Stimulated activated CD4-positive, alpha-beta T cell treated with anti-CD3 and anti-CD28 coated beads, TNF-alpha, amount 100 ng/mL, for 4 hours (primary cell): ENCODE measurements at regions not wholly inside any gene's neighbourhood (a gene's known extent, or its start where the extent isn't known, plus 50 kb on each side); places are given as distances from the start of the nearest gene placed in this dataset.
A peak's percentile ranks its signal among the peaks of the same experiment; 100 is the strongest.

Experiments
- DNase-seq, 3 experiments: peaks; one replicate each; pipeline ENCODE4 v3.0.0-alpha.2; 2020; ENCODE audit warnings: low read depth in 3 of 3

GRCh38 chr15:69505956-69506556 is 53.4 kb downstream of the RPLP1 start:
- no peak for DNase-seq

GRCh38 chr15:69508659-69509058 is 56.0 kb downstream of the RPLP1 start:
- no peak for DNase-seq

GRCh38 chr15:69509131-69509530 is 56.5 kb downstream of the RPLP1 start:
- no peak for DNase-seq

- no peak for DNase-seq
Measured at GRCh38 chr15:69510556-69510955, 57.9 kb downstream of the RPLP1 start.

- no peak for DNase-seq
Measured at GRCh38 chr15:69511015-69511414, 58.4 kb downstream of the RPLP1 start.

DNA sequence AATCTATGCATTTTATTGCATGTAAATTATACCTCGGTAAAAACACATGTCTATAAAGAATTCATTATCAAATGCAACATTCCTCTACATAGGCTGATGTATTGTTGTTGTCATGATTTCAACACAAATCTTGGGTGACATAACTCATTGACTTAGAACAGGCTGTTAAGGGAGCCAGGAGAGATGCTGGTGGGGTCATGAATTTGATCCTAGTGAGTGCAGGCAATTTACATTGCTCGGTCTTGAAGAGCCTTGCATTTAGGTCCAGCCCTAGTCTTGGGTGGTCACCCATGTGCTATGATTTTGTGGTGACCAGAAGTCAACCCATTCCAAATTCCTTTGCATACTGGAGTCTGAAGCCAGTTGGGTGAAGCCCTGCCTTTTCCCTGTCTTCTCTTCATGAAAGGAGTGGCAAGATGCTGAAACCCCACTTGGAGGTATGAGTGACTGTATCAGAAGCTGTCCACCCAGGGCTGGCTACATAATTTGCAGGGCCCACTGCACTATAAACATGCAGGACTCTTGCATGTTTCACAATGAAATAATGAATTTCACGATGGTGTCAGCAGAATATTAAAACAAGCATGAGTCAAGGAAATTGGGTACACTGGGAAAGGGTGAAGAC is 59.2 kb downstream of the RPLP1 start:
- no peak for DNase-seq

DNA sequence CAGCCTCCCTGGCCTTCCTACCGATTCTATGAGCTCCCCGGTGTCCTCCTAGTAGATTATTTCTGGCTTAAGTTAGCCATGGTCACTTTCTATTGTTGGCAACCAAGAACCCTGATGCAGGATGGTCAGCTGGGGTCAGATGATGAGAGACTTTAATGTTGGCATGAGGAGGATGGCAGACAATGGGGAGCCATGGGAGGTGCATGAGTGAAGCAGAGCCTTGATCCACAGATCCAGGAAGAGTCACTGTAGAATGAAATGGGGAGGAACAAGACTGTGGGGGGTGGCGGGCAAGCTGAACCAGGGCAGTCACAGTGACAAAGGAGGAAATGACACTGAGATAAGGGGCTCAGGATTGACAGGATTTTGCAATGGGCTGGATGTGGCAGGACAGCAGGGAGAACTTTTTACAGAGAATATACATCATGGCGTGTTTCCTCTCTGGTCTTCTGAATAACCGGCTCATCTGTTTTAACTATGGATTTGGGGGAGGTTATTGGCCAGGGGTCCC is 60.9 kb downstream of the RPLP1 start:
- no peak for DNase-seq

GRCh38 chr15:69513986-69514385 is 61.4 kb downstream of the RPLP1 start:
- DNase-seq = no peak

- no peak for DNase-seq
Measured at GRCh38 chr15:69515508-69515907, 62.9 kb downstream of the RPLP1 start.

DNA sequence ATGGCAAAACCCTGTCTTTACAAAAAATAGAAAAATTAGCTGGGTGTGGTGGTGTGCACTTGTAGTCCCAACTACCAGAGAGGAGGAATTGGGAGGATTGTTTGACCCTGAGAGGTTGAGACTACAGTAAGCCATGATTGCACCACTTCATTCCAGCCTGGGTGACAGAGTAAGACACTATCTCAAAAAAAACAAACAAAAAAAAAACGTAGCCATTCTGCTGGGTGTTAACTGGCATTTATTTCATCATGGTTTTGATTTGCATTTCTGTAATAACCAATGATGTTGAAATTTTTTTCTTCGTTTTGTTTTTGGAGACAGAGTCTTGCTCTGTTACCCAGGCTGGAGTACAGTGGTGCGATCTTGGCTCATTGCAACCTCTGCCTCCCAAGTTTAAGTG is 63.3 kb downstream of the RPLP1 start:
- no peak for DNase-seq

- no peak for DNase-seq
Measured at GRCh38 chr15:69517052-69517451, 64.4 kb downstream of the RPLP1 start.

DNA sequence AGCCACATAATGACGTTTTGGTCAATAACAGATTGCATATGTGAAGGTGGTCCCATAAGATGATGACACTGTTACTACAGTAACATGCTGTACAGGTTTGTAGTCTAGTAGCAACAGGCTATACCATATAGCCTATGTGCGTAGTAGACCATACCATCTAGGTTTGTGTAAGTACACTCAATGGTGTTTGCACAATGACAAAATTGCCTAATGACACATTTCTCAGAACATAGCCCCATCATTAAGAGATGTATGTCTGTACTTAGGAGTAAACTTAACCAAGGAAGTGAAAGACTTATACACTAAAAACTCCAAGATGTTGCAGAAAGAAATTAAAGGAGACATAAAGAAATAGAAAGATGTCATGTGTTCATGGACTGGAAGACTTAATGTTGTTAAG is 66.2 kb downstream of the RPLP1 start:
- DNase-seq = no peak

DNA sequence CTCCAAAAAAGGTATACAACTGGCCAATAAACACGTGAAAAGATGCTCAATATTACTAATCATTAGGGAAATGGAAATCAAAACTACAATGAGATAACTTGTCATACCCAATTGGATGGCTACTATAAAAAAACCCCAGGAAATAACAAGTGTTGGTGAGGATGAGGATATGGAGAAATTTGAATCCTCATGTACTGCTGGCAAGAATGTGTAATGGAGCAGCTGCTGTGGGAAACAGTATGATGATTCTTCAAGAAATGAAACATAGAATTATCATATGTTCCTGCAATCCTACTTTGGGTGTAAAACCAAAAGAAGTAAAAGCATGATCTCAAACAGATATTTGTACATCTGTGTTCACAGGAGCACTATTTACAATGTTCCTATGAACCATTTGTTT is 67.4 kb downstream of the RPLP1 start:
- DNase-seq = no peak

DNA sequence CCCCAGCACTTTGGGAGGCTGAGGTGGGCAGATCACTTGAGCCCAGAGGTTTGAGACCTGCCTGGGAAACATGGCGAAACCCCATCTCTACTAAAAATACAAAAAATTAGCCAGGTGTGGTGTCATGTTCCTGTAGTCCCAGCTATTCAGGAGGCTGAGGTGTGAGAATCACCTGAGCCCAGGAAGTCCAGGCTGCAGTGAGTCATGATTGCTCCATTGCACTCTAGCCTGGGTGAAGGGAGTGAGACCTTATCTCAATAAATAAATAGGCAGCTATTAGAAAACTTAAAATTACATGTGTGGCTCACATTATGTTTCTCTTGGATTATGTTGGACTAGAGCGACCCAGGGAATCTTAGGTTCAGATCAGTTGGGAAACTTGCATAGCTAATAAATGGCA is 69.7 kb downstream of the RPLP1 start:
- no peak for DNase-seq

DNA sequence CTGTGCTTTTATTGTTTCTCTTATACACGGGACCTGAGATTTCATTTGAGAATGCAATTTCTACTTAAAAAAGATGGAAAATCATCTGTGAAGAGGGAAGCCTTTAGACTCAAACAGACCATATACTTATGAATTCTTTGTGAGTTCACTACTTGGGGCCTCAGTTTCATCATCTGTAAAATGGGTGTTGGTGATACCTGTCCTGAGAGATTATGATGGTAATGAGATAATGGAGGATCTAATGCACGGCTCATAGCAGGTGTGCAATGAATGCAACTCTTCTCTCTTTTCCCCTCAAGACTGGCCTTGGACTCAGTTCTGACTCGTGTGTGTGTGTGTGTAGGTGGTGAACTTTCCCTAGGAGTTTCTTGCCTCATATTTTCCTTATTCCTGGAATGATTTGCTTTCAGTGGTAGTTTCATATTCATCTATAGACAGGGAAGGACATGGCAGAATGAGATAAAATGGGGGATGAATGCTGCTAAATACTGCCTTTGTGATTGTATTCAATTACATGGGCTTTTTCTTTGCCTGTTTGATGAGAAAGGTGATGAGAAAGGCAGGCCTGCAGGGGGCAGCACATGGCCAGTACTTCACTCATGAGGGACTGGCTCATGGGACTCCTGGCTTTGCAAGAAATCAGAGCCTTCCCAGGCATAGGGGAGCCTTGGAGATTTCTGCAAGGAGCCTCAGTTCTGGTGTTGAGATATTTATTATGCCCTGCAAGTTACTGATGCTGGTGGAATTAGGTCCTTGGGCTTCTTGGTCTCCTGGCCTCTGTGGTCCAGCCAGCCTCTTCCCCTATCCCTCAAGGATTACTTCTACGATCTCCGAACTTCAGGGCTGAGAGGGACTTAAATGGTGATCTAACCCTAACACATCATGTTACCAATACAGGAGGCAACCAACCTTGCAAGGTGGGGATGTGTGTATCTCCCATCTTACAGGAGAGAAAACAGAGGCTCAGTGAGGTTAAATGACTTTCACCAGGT is 70.7 kb downstream of the RPLP1 start:
- peak; percentile 40 to 45 (median 41) for DNase-seq

DNA sequence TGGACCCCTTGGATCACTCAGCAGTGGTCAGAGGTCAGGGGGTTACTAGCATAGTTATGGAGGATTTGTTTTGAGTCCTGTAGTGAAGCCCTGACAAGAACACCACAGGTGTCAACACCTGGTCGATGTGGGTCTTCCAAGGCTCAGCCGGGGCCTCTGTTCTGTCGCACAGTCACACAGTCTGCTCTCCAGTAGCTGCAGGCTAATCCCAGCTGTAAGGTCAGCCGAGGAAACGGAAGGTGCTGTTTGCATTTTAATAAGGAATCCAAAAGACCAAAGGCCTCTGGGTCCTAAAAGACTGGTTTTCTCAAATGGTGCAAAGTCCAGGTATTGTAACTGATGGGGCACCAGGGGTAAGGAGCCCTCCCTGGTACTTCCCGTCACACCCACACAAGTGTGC is 71.7 kb downstream of the RPLP1 start:
- DNase-seq = no peak

DNA sequence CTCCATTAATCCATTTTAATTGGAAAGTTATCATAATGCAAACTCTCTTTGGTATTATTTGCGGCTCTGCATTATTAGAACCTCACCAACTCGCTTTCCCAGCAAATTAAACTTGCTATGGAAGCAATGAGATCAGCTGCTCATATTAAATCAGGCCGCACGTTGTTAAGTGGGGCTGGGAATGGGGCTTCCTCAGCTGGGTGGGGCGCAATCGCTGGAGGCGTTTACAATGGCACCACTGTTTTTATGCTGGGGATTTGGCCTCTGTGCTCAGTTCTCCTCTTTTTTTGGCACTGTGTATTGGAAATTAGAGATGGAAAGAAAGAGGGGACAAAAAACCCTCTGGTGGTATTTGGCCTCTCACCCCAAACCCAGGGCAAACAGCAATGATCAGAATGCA is 72.2 kb downstream of the RPLP1 start:
- DNase-seq = no peak

GRCh38 chr15:69525543-69525942 is 72.9 kb downstream of the RPLP1 start:
- no peak for DNase-seq

DNA sequence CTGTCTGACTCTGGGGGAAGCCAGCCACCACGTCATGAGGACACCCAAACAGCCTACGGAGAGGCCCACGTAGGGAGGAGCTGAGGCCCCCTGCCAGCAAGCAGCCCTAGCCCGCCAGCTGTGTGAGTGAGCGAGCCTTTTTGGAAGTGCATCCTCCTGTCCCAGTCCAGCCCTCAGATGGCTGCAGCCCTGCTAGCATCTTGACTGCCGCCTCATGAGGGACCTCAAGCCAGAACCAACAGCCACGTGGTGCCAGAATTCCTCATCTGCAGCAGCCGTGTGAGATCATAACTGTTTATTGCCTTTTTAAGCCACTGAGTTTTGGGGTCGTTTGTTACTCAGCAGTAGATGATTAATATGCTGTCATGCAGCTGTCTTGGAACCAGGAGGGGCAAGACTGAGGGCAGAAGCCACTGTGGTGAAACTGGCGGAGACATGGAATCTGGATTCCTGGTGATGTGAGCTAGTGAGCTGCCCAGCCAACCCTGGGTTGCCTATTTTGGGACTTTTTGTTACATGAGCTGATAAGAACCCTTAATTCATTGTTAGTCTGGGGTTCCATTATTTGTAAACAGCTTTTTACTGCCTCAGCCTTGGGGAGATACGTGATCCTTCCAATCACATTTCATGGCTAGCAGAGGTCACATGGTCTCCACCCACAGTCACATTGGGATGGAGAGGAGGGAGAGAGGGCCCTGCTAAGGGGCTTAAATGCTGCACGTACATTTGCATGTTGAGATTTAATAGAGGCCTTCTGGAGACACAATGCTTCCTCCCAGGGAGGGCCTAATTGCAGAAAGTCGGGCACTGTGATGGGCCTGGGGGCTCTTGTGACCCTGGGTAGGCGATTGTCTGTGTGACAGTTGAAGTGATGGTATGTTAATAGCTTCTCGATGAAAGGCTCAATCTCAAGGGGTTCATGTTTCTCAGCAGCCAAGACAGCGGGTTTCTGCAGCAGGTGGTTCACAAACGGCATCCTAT is 73.8 kb downstream of the RPLP1 start:
- no peak for DNase-seq

DNA sequence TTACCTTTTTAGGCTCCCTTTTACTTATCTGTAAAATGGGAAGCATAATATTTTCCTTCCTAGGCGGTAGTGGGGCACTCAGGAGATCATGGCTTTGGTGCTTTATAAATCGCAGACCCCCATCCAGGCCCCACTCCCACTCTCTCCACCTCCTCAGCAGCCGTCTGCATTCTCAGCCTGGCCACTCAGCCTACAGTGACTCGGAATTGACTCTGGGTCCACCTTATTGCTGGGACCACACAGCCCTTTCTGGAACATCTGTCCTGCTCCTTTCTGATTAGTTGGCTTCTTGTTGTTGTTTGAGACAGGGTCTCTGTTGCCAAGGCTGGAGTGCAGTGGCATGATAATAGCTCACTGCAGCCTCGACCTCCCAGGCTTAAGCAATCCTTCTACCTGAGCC is 76.5 kb downstream of the RPLP1 start:
- no peak for DNase-seq

- DNase-seq = no peak
Measured at GRCh38 chr15:69529961-69530633, 77.5 kb downstream of the RPLP1 start.
